ENCODE measurements at regions not wholly inside any gene's neighbourhood (a gene's known extent, or its start where the extent isn't known, plus 50 kb on each side); places are given as distances from the start of the nearest gene placed in this dataset.

DNA sequence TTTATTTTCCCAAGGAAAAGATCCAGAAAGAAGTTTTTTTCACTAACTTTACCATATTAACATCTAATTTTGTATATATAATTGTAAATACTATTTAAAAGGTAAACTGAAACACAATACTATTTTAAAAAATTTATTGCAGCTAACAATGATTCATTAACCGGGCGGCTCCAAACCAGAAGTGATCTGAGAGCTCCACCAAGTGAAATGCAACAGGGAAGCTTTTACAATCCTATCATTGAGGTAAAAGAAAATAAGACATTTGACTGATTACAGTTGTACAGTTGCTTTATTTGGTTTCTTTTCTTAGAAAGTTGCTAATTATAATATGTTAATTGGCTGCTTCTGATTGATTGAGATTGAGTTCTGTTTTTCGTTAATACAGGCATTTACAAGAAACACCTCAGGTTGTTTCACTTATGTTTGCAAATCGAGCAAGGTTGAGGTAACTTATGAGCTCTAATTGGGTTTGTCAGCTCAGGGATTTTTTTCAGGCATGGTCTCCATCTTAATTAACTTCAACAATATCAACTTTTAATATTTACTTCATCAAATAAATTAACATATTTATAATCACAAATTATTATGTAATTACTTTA, 220.2 kb upstream of the UGT8 start:
- H3K9me3 ChIP-seq (ENCODE audit: control insufficient read depth, insufficient read depth, low read length): no peaks in the 10 kb centered on the region
- no peak overlapping the region for H3K9ac ChIP-seq (ENCODE audit: low read depth, low read length)
- no peaks in the 10 kb centered on the region for H3K4me1 ChIP-seq (ENCODE audit: insufficient read depth, low read length)
- no peaks in the 10 kb centered on the region for H3K36me3 ChIP-seq (ENCODE audit: insufficient read depth, low read length)

GRCh38 chr4:114383067-114383466, 215.5 kb upstream of the UGT8 start:
- Histone ChIP-seq H3K36me3 (ENCODE audit: insufficient read depth, low read length) (no peaks in the 10 kb centered on the region), H3K9ac (ENCODE audit: low read depth, low read length) (no peak overlapping the region), H3K9me3 (ENCODE audit: control insufficient read depth, insufficient read depth, low read length) (no peaks in the 10 kb centered on the region)

DNA sequence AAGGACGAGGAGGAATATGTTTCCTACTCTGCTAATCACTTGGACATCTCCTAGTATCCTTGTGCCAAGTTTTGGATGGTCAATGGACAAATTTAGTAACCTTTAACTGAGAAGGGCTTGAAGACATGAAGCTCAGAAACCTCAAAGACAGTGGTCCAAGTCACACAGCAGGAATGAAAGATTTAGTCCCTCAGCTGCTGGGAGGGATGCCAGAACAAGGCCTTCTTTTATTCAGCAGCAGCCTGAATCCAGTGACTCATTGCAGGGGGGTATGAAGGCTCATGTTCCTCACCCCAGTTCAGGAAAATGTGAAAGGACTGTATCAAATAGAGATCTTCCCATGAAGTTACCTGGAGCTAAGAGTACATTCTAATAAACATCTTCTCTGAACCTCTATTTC, 214.9 kb upstream of the UGT8 start:
- H3K9me3 ChIP-seq (ENCODE audit: control insufficient read depth, insufficient read depth, low read length): no peaks in the 10 kb centered on the region
- no peaks in the 10 kb centered on the region for H3K36me3 ChIP-seq (ENCODE audit: insufficient read depth, low read length)
- H3K9ac ChIP-seq (ENCODE audit: low read depth, low read length): no peak overlapping the region
- H3K4me1 ChIP-seq (ENCODE audit: insufficient read depth, low read length): no peaks in the 10 kb centered on the region

More at GRCh38 chr4:114383067-114383466, 215.5 kb upstream of the UGT8 start:
- H3K4me1 ChIP-seq (ENCODE audit: insufficient read depth, low read length): no peaks in the 10 kb centered on the region

DNA sequence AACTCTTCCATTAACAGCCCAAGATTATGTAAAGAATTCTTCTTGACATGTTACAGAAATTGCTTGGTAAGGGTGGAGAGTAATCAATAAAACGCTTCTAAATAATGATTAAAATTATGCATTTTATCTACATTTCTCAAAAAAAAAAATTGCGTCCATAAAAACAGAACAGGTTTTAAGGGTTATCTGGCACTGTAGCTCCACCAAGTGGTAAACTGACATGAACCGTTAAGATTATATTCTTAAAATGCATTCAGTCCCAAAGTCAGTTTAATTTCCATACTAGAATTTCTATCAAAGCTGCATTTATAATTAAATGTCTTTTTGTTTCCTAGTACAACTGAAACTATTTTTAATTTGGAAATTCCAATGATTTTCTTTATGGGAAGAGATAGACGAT, 214.0 kb upstream of the UGT8 start:
- H3K9me3 ChIP-seq (ENCODE audit: control insufficient read depth, insufficient read depth, low read length): no peaks in the 10 kb centered on the region; the same call in 1 of the 2 replicates
- H3K9ac ChIP-seq (ENCODE audit: low read depth, low read length): no peak overlapping the region
- H3K36me3 ChIP-seq (ENCODE audit: insufficient read depth, low read length): no peaks in the 10 kb centered on the region
- no peaks in the 10 kb centered on the region for H3K4me1 ChIP-seq (ENCODE audit: insufficient read depth, low read length)

DNA sequence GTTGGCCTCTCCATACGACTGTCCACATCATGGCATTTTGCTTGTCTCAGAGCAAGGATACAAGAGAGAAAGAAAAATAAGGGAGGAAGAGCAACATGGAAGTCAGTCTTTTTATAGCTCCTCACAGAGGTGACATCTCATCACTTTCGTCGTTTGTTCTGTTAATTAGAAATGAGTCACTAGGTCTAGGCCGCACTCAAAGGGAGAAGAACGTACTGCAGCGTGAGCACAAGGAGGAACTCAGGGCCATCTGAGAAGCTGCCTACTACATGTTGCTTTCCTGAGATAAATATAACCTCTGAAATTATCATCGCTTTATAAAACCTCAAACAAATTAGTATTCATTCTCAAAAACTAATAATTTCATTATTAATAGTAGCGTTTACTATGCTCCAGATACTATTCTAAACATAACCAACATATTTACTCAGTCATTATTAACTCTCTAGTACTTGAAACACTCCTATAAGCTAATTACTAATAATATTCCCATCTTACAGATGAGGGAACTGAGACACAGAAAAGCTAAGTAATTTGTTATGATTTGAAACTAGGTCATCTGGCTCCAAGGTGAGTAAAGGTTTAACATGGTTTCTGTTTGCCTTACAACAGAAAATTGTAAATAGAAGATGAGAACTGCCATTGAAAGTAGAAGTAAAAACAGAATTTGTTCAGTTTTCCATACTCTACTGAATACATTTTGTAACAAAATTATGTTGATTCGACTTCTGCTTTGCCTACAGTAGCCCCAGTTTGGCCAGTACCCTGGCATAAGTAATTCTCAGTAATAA, 213.2 kb upstream of the UGT8 start:
- H3K9ac ChIP-seq (ENCODE audit: low read depth, low read length): no peak overlapping the region
- no peaks in the 10 kb centered on the region for H3K36me3 ChIP-seq (ENCODE audit: insufficient read depth, low read length)
- no peaks in the 10 kb centered on the region; the same call in 1 of the 2 replicates for H3K9me3 ChIP-seq (ENCODE audit: control insufficient read depth, insufficient read depth, low read length)
- H3K4me1 ChIP-seq (ENCODE audit: insufficient read depth, low read length): no peaks in the 10 kb centered on the region

DNA sequence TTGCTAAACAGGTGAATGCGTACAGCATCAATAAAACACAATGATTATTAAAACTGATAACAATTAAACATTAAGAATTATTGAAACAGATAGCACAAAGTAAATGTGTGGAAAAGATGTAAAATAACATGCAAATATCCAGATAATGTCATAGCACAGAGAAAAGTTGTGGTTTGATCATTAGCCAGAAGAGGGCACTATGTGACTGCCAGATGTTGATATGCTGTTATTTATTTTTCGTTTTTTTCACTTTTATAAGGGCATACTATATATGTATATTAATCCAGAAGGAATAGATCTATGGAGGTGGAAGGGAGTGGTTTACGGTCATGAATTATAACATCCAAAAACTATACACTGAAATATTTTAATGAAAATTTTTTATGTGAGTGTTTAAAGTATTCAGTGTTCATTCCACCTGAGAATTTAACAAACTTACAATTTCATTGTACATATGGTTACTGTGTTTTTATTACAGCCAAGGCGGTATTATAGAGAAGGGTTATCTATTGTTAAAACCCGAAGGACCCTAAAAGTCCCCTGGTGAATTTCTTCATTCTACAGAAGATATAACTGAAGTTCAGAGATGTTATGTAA, 211.9 kb upstream of the UGT8 start:
- no peaks in the 10 kb centered on the region; the same call in 1 of the 2 replicates for H3K9me3 ChIP-seq (ENCODE audit: control insufficient read depth, insufficient read depth, low read length)
- H3K36me3 ChIP-seq (ENCODE audit: insufficient read depth, low read length): no peaks in the 10 kb centered on the region
- no peaks in the 10 kb centered on the region for H3K4me1 ChIP-seq (ENCODE audit: insufficient read depth, low read length)
- H3K9ac ChIP-seq (ENCODE audit: low read depth, low read length): no peak overlapping the region

DNA sequence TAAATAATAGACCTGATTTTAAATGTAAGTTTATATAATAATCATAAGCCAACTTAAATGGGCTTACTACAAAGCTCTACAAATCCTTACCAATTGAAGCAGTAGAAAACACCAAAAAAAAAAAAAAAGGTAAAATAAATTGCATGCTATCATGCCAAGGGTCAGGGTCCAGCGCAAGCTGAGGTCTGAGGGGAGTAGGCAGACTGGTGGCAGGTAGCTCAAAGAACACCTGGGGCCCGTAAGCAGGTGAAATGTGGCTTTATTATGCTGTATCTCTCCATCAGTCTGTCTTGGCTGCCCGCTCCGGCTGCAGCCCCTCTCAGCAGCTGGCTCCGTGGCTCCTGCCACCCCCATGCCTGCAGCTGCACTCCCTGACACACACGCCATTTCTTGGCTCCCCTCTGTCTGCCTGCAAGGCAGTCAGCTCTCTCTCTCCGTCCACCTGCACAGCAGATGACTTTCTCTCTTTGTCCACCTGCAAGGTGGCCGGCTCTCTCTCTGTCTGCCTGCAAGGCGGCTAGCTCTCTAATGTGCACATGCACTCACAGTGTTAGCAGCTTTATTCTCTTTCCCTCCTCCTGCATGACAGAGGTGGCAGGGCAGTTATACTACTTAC, 209.4 kb upstream of the UGT8 start:
- H3K9me3 ChIP-seq (ENCODE audit: control insufficient read depth, insufficient read depth, low read length): no peaks in the 10 kb centered on the region; the same call in 1 of the 2 replicates
- H3K36me3 ChIP-seq (ENCODE audit: insufficient read depth, low read length): no peaks in the 10 kb centered on the region
- peaks cover 4% of the 10 kb centered on the region; the same call in 1 of the 2 replicates for H3K4me1 ChIP-seq (ENCODE audit: insufficient read depth, low read length)
- H3K9ac ChIP-seq (ENCODE audit: low read depth, low read length): no peak overlapping the region

DNA sequence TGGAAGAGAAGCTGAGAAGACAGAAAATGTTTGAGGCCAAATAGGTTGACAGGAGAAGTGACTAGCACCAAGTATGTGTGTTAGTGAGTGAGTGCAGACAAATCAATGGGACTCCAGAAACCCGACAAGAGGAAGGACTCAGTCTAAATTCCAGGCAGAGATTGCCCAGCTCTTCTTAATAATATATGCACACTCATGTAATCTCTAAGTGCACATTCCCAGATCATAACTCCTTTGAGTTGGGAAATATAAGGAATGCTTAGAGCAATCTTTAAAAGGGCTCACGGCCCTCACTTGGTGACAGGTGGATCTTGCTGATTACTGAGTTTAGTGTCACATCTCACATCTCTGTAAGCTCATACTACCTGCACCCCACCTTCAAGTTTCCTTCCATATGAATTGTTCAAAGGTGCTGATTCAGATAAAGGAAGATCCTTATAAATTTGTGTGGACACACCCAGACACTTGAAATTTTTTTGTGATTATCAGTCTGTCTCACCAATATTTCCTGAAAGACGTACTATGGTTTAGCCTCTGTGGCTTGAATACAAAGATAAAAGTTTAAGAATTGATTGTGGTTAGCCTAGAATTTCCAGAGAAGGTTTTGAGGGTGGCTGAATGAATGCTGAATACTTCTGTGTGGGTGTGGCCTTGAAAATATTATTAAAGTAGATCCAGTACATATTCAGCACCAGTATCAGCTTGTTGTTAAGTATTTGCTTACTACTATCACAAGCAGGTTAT, 205.1 kb upstream of the UGT8 start:
- H3K9ac ChIP-seq (ENCODE audit: low read depth, low read length): no peak overlapping the region
- no peaks in the 10 kb centered on the region for H3K36me3 ChIP-seq (ENCODE audit: insufficient read depth, low read length)
- H3K4me1 ChIP-seq (ENCODE audit: insufficient read depth, low read length): peaks cover 10% of the 10 kb centered on the region; the same call in 1 of the 2 replicates
- no peaks in the 10 kb centered on the region; the same call in 1 of the 2 replicates for H3K9me3 ChIP-seq (ENCODE audit: control insufficient read depth, insufficient read depth, low read length)

GRCh38 chr4:114396808-114397207, 201.8 kb upstream of the UGT8 start:
- H3K36me3 ChIP-seq (ENCODE audit: insufficient read depth, low read length): no peaks in the 10 kb centered on the region
- no peaks in the 10 kb centered on the region for H3K9me3 ChIP-seq (ENCODE audit: control insufficient read depth, insufficient read depth, low read length)
- H3K9ac ChIP-seq (ENCODE audit: low read depth, low read length): no peak overlapping the region
- H3K4me1 ChIP-seq (ENCODE audit: insufficient read depth, low read length): peaks cover 23% of the 10 kb centered on the region; the same call in 1 of the 2 replicates

DNA sequence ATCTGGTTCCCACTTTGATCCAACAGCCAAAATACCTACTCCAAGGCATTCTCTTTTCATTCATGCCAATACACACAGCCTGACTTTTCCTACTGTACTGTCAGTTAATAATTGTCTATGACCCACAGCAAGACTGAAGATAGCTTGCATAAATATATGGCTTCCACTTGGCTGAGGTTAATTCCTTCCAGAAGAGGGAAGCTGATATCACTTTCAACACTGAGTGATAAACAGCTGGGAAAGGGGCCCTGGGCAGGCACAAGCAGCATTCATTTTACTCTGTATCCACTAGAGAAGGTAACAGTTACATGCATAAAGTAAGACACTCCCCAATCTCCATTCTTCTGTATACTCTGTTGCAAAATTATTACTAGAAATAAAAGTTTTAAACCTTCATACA, 200.2 kb upstream of the UGT8 start:
- peaks cover 23% of the 10 kb centered on the region; the same call in 1 of the 2 replicates for H3K4me1 ChIP-seq (ENCODE audit: insufficient read depth, low read length)
- no peak overlapping the region for H3K9ac ChIP-seq (ENCODE audit: low read depth, low read length)
- no peaks in the 10 kb centered on the region for H3K36me3 ChIP-seq (ENCODE audit: insufficient read depth, low read length)
- H3K9me3 ChIP-seq (ENCODE audit: control insufficient read depth, insufficient read depth, low read length): no peaks in the 10 kb centered on the region

DNA sequence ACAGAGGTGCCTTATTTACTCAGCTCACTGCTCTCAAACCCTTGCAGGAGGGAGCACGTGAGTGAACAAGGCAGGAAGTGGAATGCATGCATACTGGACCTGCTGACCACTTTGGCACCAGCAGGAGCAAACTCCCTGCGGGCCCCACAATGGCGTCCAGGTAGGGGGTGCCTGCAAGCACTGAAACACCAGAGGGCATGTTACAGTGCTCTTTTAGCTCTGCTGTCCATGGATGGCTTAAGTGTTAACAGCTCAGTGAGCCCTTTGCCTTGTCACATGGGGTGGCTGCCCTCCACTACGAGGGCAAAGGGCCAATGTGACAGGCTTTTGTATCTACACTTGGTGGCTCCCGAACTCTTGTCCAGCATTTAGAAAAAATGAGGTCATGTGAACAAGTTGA, 199.5 kb upstream of the UGT8 start:
- H3K4me1 ChIP-seq (ENCODE audit: insufficient read depth, low read length): peaks cover 20% of the 10 kb centered on the region; the same call in 1 of the 2 replicates

GRCh38 chr4:114400531-114400930, 198.1 kb upstream of the UGT8 start:
- Histone ChIP-seq H3K9me3 (ENCODE audit: control insufficient read depth, insufficient read depth, low read length) (no peaks in the 10 kb centered on the region), H3K9ac (ENCODE audit: low read depth, low read length) (no peak overlapping the region), H3K4me1 (ENCODE audit: insufficient read depth, low read length) (peaks cover 19% of the 10 kb centered on the region; the same call in 1 of the 2 replicates), H3K36me3 (ENCODE audit: insufficient read depth, low read length) (no peaks in the 10 kb centered on the region)

More for the DNA sequence above, 199.5 kb upstream of the UGT8 start:
- Histone ChIP-seq H3K9me3 (ENCODE audit: control insufficient read depth, insufficient read depth, low read length) (no peaks in the 10 kb centered on the region), H3K36me3 (ENCODE audit: insufficient read depth, low read length) (no peaks in the 10 kb centered on the region), H3K9ac (ENCODE audit: low read depth, low read length) (no peak overlapping the region)

DNA sequence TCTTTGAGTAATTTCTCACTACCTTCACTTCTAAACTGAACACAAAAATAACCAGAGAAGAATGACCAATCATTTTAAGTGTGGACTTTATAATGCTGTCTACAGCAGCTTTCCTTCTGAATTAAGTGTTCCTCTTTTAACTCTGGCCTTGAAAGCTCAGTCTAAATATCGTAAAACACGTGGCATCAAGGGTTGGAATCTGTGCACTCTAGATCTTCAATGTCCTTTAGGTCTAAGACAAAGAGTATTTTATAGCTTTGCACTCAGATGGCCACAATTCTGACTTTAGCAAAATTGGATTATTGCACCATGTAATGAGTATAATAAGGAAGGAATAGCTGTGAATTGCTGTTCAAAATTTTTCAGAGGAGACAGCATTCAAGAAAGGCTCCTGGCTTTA, 197.1 kb upstream of the UGT8 start:
- Histone ChIP-seq H3K9me3 (ENCODE audit: control insufficient read depth, insufficient read depth, low read length) (no peaks in the 10 kb centered on the region), H3K36me3 (ENCODE audit: insufficient read depth, low read length) (no peaks in the 10 kb centered on the region), H3K9ac (ENCODE audit: low read depth, low read length) (no peak overlapping the region), H3K4me1 (ENCODE audit: insufficient read depth, low read length) (peaks cover 19% of the 10 kb centered on the region; the same call in 1 of the 2 replicates)

DNA sequence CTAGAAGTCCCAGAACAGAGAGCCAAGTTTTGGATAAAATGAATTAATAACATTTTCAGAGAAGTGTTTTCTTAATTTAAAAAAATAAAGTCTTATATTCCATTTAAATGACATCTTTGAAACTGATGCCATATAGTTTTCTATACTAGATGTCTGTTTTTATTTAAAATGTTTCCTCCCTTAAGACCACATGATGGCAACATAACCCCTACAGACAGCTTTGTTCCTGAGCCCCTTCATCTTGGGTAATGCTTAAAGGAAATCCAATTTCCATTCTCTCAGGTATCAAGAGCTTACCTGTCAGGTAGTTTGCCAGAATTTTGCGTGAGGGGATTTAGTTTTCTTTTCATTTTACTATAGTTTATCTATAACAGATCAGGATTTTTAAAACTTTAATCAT, 181.4 kb upstream of the UGT8 start:
- Histone ChIP-seq H3K4me1 (ENCODE audit: insufficient read depth, low read length) (no peaks in the 10 kb centered on the region; the same call in 1 of the 2 replicates), H3K36me3 (ENCODE audit: insufficient read depth, low read length) (no peaks in the 10 kb centered on the region), H3K9me3 (ENCODE audit: control insufficient read depth, insufficient read depth, low read length) (0 out of 2 replicates have a peak, but pooled peaks cover 5% of the 10 kb centered on the region), H3K9ac (ENCODE audit: low read depth, low read length) (no peak overlapping the region)

Data from ES-I3 (cell line).